ENCODE measurements at regions not wholly inside any gene's neighbourhood (a gene's known extent, or its start where the extent isn't known, plus 50 kb on each side); places are given as distances from the start of the nearest gene placed in this dataset.

- Histone ChIP-seq H3K36me3 (ENCODE audit: control insufficient read depth, insufficient read depth, low read length) (no peaks in the 10 kb centered on the region), H3K4me2 (ENCODE audit: low read length) (no peak overlapping the region), H3K9me3 (ENCODE audit: control insufficient read depth, low read length) (no peaks in the 10 kb centered on the region), H3K79me2 (no peaks in the 10 kb centered on the region), H3K4me3 (ENCODE audit: low read depth, low read length) (no peak overlapping the region), H3K27ac (no peak overlapping the region), H3K9ac (no peak overlapping the region), H3K4me1 (no peaks in the 10 kb centered on the region), H2AFZ (no peak overlapping the region), H3K27me3 (ENCODE audit: control insufficient read depth, insufficient read depth, low read length) (no peaks in the 10 kb centered on the region)
- no peak for TF ChIP-seq CTCF (IDR thresholded peaks at IDR 0.05)
These were observed 248.8 kb upstream of the TPM1 start for GRCh38 chr15:62793752-62794144.

- no peak for TF ChIP-seq CTCF (IDR thresholded peaks at IDR 0.05)
- H3K27ac ChIP-seq, result no peak overlapping the region
- no peaks in the 10 kb centered on the region for H3K4me1 ChIP-seq
- H2AFZ ChIP-seq, result no peak overlapping the region
- no peak overlapping the region for H3K4me2 ChIP-seq (ENCODE audit: low read length)
- no peaks in the 10 kb centered on the region for H3K79me2 ChIP-seq
- no peaks in the 10 kb centered on the region for H3K27me3 ChIP-seq (ENCODE audit: control insufficient read depth, insufficient read depth, low read length)
- no peaks in the 10 kb centered on the region for H3K9me3 ChIP-seq (ENCODE audit: control insufficient read depth, low read length)
- H3K36me3 ChIP-seq (ENCODE audit: control insufficient read depth, insufficient read depth, low read length), result no peaks in the 10 kb centered on the region
- H3K9ac ChIP-seq, result no peak overlapping the region
- no peak overlapping the region for H3K4me3 ChIP-seq (ENCODE audit: low read depth, low read length)
These were observed 247.4 kb upstream of the TPM1 start for GRCh38 chr15:62795171-62795570.

- Histone ChIP-seq H3K9me3 (ENCODE audit: control insufficient read depth, low read length) (no peaks in the 10 kb centered on the region), H3K27ac (no peak overlapping the region), H3K4me1 (no peaks in the 10 kb centered on the region), H3K9ac (no peak overlapping the region), H3K4me2 (ENCODE audit: low read length) (no peak overlapping the region), H3K4me3 (ENCODE audit: low read depth, low read length) (no peak overlapping the region), H2AFZ (no peak overlapping the region), H3K27me3 (ENCODE audit: control insufficient read depth, insufficient read depth, low read length) (no peaks in the 10 kb centered on the region), H3K79me2 (no peaks in the 10 kb centered on the region), H3K36me3 (ENCODE audit: control insufficient read depth, insufficient read depth, low read length) (no peaks in the 10 kb centered on the region)
- TF ChIP-seq CTCF (IDR thresholded peaks at IDR 0.05), result no peak
These were observed 246.5 kb upstream of the TPM1 start for GRCh38 chr15:62795700-62796695.

- Histone ChIP-seq H3K27ac (no peak overlapping the region), H3K4me3 (ENCODE audit: low read depth, low read length) (no peak overlapping the region), H3K9ac (no peak overlapping the region), H3K4me1 (no peaks in the 10 kb centered on the region), H3K79me2 (no peaks in the 10 kb centered on the region), H3K4me2 (ENCODE audit: low read length) (no peak overlapping the region), H3K27me3 (ENCODE audit: control insufficient read depth, insufficient read depth, low read length) (no peaks in the 10 kb centered on the region), H2AFZ (no peak overlapping the region), H3K36me3 (ENCODE audit: control insufficient read depth, insufficient read depth, low read length) (no peaks in the 10 kb centered on the region), H3K9me3 (ENCODE audit: control insufficient read depth, low read length) (no peaks in the 10 kb centered on the region)
- no peak for TF ChIP-seq CTCF (IDR thresholded peaks at IDR 0.05)
These were observed 245.4 kb upstream of the TPM1 start for GRCh38 chr15:62797171-62797570.

- H3K9me3 ChIP-seq (ENCODE audit: control insufficient read depth, low read length), result no peaks in the 10 kb centered on the region
- H3K27ac ChIP-seq, result no peak overlapping the region
- H2AFZ ChIP-seq, result no peak overlapping the region
- no peak overlapping the region for H3K4me2 ChIP-seq (ENCODE audit: low read length)
- H3K79me2 ChIP-seq, result no peaks in the 10 kb centered on the region
- no peaks in the 10 kb centered on the region for H3K4me1 ChIP-seq
- no peak overlapping the region for H3K4me3 ChIP-seq (ENCODE audit: low read depth, low read length)
- H3K9ac ChIP-seq, result no peak overlapping the region
- no peaks in the 10 kb centered on the region for H3K27me3 ChIP-seq (ENCODE audit: control insufficient read depth, insufficient read depth, low read length)
- no peaks in the 10 kb centered on the region for H3K36me3 ChIP-seq (ENCODE audit: control insufficient read depth, insufficient read depth, low read length)
- TF ChIP-seq CTCF (IDR thresholded peaks at IDR 0.05), result no peak
These were observed 244.0 kb upstream of the TPM1 start for GRCh38 chr15:62798536-62798935.
